K562 (cell line): ENCODE measurements at regions not wholly inside any gene's neighbourhood (a gene's known extent, or its start where the extent isn't known, plus 50 kb on each side); places are given as distances from the start of the nearest gene placed in this dataset.

Experiments
- C11orf30 ChIP-seq: fragments of 450-650 bp; IDR thresholded peaks from 2 replicates; pipeline ENCODE4 v1.6.1; 2016; ENCODE audit warnings: low read depth, mild to moderate bottlenecking
- CTCF ChIP-seq, 3 experiments: IDR thresholded peaks in 2 of 3; conservative IDR thresholded peaks in 1 of 3; 2 replicates each; pipeline ENCODE4 v1.5.1; 2011 to 2012; ENCODE audit warnings: low read length in 3 of 3, mild to moderate bottlenecking in 3 of 3, control low read depth in 2 of 3, improper control_type of control experiment in 1 of 3, inconsistent platforms in 1 of 3, low read depth in 1 of 3, mixed read lengths in 1 of 3, moderate library complexity in 1 of 3; ENCODE audit not compliant: insufficient read depth in 2 of 3
- DEAF1 ChIP-seq: fragments of 450-650 bp; formaldehyde crosslinking; IDR thresholded peaks from 2 replicates; pipeline ENCODE4 v1.4.0; 2020; ENCODE audit warnings: mild to moderate bottlenecking, moderate library complexity
- DPF2 ChIP-seq: fragments of 450-650 bp; IDR thresholded peaks from 2 replicates; pipeline ENCODE4 v1.6.1; 2016
- EWSR1 ChIP-seq: fragments of 450-650 bp; IDR thresholded peaks from 2 replicates; pipeline ENCODE4 v1.6.1; 2018; ENCODE audit warnings: borderline replicate concordance, mild to moderate bottlenecking, low read depth, moderate library complexity; ENCODE audit not compliant: partially characterized antibody
- GTF2F1 ChIP-seq: IDR thresholded peaks from 2 replicates; pipeline ENCODE4 v1.6.1; 2011; ENCODE audit warnings: low read depth, low read length, improper control_type of control experiment
- HINFP ChIP-seq: fragments of 450-650 bp; conservative IDR thresholded peaks from 2 replicates; pipeline ENCODE4 v1.6.1; 2016; ENCODE audit warnings: missing genetic modification characterization, low read depth, mild to moderate bottlenecking, control low read depth, missing compliant biosample characterization
- ILK ChIP-seq: fragments of 450-650 bp; IDR thresholded peaks from 2 replicates; pipeline ENCODE4 v1.6.1; 2016; ENCODE audit warnings: missing genetic modification characterization, low read depth, mild to moderate bottlenecking, missing compliant biosample characterization, moderate library complexity, borderline replicate concordance
- IRF9 ChIP-seq: fragments of 450-650 bp; IDR thresholded peaks from 2 replicates; pipeline ENCODE4 v1.6.1; 2016; ENCODE audit warnings: missing biosample characterization, missing genetic modification characterization
- KLF6 ChIP-seq: fragments of 250-450 bp; sonication (Bioruptor Pico); IDR thresholded peaks from 2 replicates; pipeline ENCODE4 v1.4.0; 2020; ENCODE audit warnings: mild to moderate bottlenecking, moderate library complexity, borderline replicate concordance
- MCM2 ChIP-seq: fragments of 450-650 bp; IDR thresholded peaks from 2 replicates; pipeline ENCODE4 v1.6.1; 2017; ENCODE audit warnings: low read depth, mild to moderate bottlenecking
- POLR3G ChIP-seq: IDR thresholded peaks from 2 replicates; pipeline ENCODE4 v1.6.1; 2011; ENCODE audit not compliant: insufficient read length, insufficient replicate concordance; ENCODE audit errors: extremely low read depth
- PYGO2 ChIP-seq: fragments of 450-650 bp; IDR thresholded peaks from 2 replicates; pipeline ENCODE4 v1.6.1; 2016; ENCODE audit warnings: mild to moderate bottlenecking, missing genetic modification characterization, moderate library complexity, missing compliant biosample characterization
- RAD21 ChIP-seq, 2 experiments: fragments of 250-450 bp in 1 of 2; fragments of 450-650 bp in 1 of 2; sonication (Bioruptor Pico) in 1 of 2; formaldehyde crosslinking in 1 of 2; IDR thresholded peaks in 1 of 2; conservative IDR thresholded peaks in 1 of 2; 2 replicates each; pipeline versions ENCODE4 v1.4.0 to v1.8.0; 2020 to 2022; ENCODE audit warnings: mild to moderate bottlenecking in 2 of 2, moderate library complexity in 1 of 2
- SMC3 ChIP-seq: conservative IDR thresholded peaks from 2 replicates; pipeline ENCODE4 v1.6.1; 2011; ENCODE audit warnings: low read depth, low read length, improper control_type of control experiment; ENCODE audit not compliant: insufficient read depth
- TCF7 ChIP-seq: sonication (generic); IDR thresholded peaks from 2 replicates; pipeline ENCODE4 v1.6.1; 2016; ENCODE audit warnings: antibody characterized with exemption, borderline replicate concordance
- ZBTB8A ChIP-seq: fragments of 450-650 bp; IDR thresholded peaks from 2 replicates; pipeline ENCODE4 v1.6.1; 2018; ENCODE audit warnings: mild to moderate bottlenecking, moderate library complexity; ENCODE audit not compliant: partially characterized antibody
- ZBTB9 ChIP-seq: fragments of 450-650 bp; formaldehyde crosslinking; IDR thresholded peaks from 2 replicates; pipeline ENCODE4 v1.4.0; 2020; ENCODE audit warnings: mild to moderate bottlenecking, moderate library complexity
- ZC3H8 ChIP-seq: fragments of 450-650 bp; IDR thresholded peaks from 2 replicates; pipeline ENCODE4 v1.6.1; 2017
- ZNF316 ChIP-seq: fragments of 450-650 bp; IDR thresholded peaks from 2 replicates; pipeline ENCODE4 v1.6.1; 2016
- ZNF764 ChIP-seq: fragments of 250-450 bp; sonication (Bioruptor Pico); IDR thresholded peaks from 2 replicates; pipeline ENCODE4 v1.4.0; 2020; ENCODE audit warnings: low read depth, mild to moderate bottlenecking, moderate library complexity

GRCh38 chr19:34120846-34121639 lies 51.3 kb upstream of the LSM14A start (continued):
- 0 out of 2 replicates have a peak, but pooled peaks have one; percentile 16 for TF ChIP-seq DEAF1 (CRISPR knock-in tag)
- peak; percentile 37 to 69 for TF ChIP-seq RAD21 (CRISPR knock-in tag; conservative IDR thresholded peaks at IDR 0.05 in 1 of 2, IDR thresholded peaks at IDR 0.05 in 1 of 2)
- TF ChIP-seq ZBTB8A: no peak
- TF ChIP-seq ZNF764: peak; percentile 82; the same call in 1 of the 2 replicates
- no peak for TF ChIP-seq IRF9
- no peak for TF ChIP-seq POLR3G
- peak; percentile 46 for TF ChIP-seq ZNF316
- no peak for TF ChIP-seq DPF2
- TF ChIP-seq GTF2F1: no peak
- no peak for TF ChIP-seq PYGO2 (tag)
- peak; percentile 55 for TF ChIP-seq C11orf30
- TF ChIP-seq TCF7: no peak
- TF ChIP-seq CTCF (IDR thresholded peaks at IDR 0.05 in 2 of 3, conservative IDR thresholded peaks at IDR 0.05 in 1 of 3; ENCODE audit: insufficient read depth in 2 of 3, low read depth in 1 of 3, low read length in 3 of 3): peak; percentile 83 to 84 (median 83)
- no peak for TF ChIP-seq ILK (tag)
- TF ChIP-seq MCM2: no peak
- TF ChIP-seq SMC3: peak; percentile 64
- TF ChIP-seq KLF6 (CRISPR knock-in tag): no peak
- TF ChIP-seq ZC3H8: no peak
- TF ChIP-seq ZBTB9: no peak
- no peak for TF ChIP-seq HINFP
- no peak for TF ChIP-seq EWSR1
